ENCODE measurements at regions not wholly inside any gene's neighbourhood (a gene's known extent, or its start where the extent isn't known, plus 50 kb on each side); places are given as distances from the start of the nearest gene placed in this dataset.
"Not testable (repeated sequence)": the region's sequence is repeated elsewhere in the genome, so short reads cannot be mapped to it uniquely, and the experiment has no call there.

GRCh38 chr6:99219788-99220187 lies 129.7 kb downstream of the FAXC start:
- no peak for DNase-seq

- no peak for DNase-seq
Observed at GRCh38 chr6:99216959-99217358, 132.5 kb downstream of the FAXC start.

- DNase-seq: no peak
Observed at GRCh38 chr6:99195986-99196655, 153.4 kb downstream of the FAXC start.

- DNase-seq: no peak
Observed at GRCh38 chr6:99192561-99192960, 156.9 kb downstream of the FAXC start.

- DNase-seq: no peak
Observed at GRCh38 chr6:99189823-99190721, 159.4 kb downstream of the FAXC start.

GRCh38 chr6:99187429-99187828 lies 162.0 kb downstream of the FAXC start:
- DNase-seq: no peak

- DNase-seq: no peak
Observed at GRCh38 chr6:99186417-99186816, 163.1 kb downstream of the FAXC start.

GRCh38 chr6:99185525-99185924 lies 163.9 kb downstream of the FAXC start:
- no peak for DNase-seq

GRCh38 chr6:99184696-99185095 lies 164.8 kb downstream of the FAXC start:
- DNase-seq: no peak

- DNase-seq: no peak
Observed at GRCh38 chr6:99183066-99183465, 166.4 kb downstream of the FAXC start.

GRCh38 chr6:99181174-99181573 lies 168.3 kb downstream of the FAXC start:
- DNase-seq: no peak

GRCh38 chr6:99178168-99178567 lies 171.3 kb downstream of the FAXC start:
- no peak for DNase-seq

GRCh38 chr6:99177736-99178135 lies 171.7 kb downstream of the FAXC start:
- DNase-seq: no peak

GRCh38 chr6:99165838-99166237 lies 183.6 kb downstream of the FAXC start:
- DNase-seq: no peak

GRCh38 chr6:99152347-99152643 lies 197.2 kb downstream of the FAXC start:
- DNase-seq: no peak

GRCh38 chr6:99151634-99152346 lies 197.7 kb downstream of the FAXC start:
- no peak for DNase-seq

- no peak for DNase-seq
Observed at GRCh38 chr6:99148761-99149160, 200.7 kb downstream of the FAXC start.

- no peak for DNase-seq
Observed at GRCh38 chr6:99148111-99148510, 200.4 kb upstream of the FBXL4 start.

GRCh38 chr6:99147206-99147605 lies 199.5 kb upstream of the FBXL4 start:
- no peak for DNase-seq

- no peak for DNase-seq
Observed at GRCh38 chr6:99146711-99147110, 199.0 kb upstream of the FBXL4 start.

GRCh38 chr6:99145738-99146137 lies 198.0 kb upstream of the FBXL4 start:
- DNase-seq: no peak

GRCh38 chr6:99143108-99143861 lies 195.5 kb upstream of the FBXL4 start:
- DNase-seq: no peak

GRCh38 chr6:99141906-99142305 lies 194.2 kb upstream of the FBXL4 start:
- DNase-seq: not testable (repeated sequence)
